ENCODE measurements at regions not wholly inside any gene's neighbourhood (a gene's known extent, or its start where the extent isn't known, plus 50 kb on each side); places are given as distances from the start of the nearest gene placed in this dataset.

GRCh38 chr6:103101267-103101666 lies 1707.8 kb downstream of the GRIK2 start:
- no peak for TF ChIP-seq POLR2A (IDR thresholded peaks at IDR 0.05)
- no peak for TF ChIP-seq CTCF (IDR thresholded peaks at IDR 0.05)
